ENCODE measurements at regions not wholly inside any gene's neighbourhood (a gene's known extent, or its start where the extent isn't known, plus 50 kb on each side); places are given as distances from the start of the nearest gene placed in this dataset.

DNA sequence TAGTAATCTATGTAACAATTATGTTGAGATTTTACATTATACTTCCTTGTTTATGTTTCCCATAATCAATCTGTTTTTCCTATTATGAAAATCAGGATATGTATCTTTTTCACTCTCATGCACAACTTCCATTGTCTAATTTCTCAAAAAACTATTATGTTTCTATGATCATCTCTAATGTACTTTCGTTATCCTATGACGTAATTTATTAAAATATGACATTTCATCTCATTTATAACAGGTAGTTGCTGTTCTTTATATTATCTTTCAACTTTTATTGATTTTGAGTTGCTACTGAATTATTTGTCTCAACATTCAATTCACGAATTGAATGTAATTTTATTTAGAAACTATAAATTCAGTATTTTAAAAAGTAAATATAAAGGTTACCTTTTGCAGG is 100.8 kb upstream of the MAGEB18 start:
- no peak for DNase-seq

DNA sequence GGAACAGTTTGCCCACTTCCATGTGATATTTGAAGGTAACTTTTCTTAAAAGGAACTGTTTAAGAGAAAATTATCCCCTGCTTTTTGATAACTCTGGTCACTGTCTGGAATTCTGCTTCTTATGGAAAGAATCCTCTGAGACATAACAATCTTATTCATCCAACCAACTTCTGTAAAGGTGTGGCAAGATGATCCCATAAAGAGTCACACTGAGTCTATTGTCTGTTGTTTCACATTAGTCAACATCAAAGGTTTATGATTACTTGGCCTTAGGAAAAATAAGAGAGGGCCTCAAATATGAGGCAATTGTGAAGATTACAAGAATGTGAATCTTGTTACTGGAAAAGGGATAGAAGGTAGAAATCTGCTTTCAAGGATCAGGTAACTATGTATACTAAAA is 88.0 kb upstream of the MAGEB18 start:
- no peak for DNase-seq

DNA sequence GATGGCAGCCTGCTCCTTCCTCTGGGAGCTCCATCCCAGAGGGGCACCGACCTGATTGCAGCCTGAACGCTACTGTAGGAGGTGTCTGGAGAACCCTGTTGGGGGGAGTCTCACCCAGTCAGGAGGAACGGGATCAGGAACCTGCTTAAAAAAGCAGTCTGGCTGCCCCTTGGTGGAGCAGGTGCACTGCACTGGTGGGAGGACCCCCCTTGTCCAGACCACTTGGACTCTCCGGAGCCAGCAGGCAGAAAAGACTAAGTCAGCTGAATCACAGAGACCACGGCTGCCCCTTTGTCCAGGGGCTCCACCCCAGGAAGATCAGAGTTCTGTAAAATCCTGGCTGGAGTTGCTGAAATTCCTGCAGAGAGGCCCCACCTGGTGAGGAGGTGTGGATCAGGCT is 67.3 kb upstream of the MAGEB18 start:
- no peak for DNase-seq

DNA sequence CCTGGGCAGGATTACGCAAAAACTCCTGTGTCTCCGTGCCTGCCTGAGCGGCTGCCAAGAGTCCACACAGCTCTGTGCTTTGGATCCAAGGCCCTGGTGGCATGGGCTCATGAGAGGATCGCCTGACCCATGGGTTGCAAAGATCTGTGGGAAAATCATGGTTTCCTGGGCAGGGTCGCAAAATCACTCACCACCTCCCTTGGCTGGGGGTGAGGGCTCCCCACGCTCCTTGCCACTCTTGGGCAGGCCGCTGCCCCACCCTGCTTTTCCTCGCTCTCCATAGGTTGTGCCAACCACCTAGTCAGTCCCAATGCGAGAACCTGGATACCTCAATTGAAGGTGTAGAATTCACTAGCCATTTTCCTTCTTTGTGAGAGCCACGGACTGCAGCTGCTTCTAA is 66.5 kb upstream of the MAGEB18 start:
- DNase-seq = no peak

DNA sequence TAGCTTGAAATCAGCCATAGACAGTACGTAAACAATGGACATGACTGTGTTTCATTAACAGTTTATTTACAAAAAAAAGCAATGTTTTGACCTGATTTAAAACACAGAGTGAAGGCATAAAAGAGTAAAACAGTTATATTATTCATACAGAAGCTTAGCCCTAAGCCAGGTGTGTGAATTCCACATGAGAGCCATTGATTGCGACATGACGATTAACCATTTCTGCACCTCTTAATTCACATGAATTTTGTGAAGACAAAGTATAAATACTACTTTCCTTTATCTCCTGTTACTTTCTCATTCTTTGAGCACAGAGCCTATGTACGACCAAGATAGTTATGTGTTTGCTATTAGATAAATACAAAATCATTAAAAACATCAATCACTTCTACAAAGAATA is 55.0 kb upstream of the MAGEB18 start:
- DNase-seq = no peak

Data from right kidney (tissue), 1 donor.